ENCODE measurements at regions not wholly inside any gene's neighbourhood (a gene's known extent, or its start where the extent isn't known, plus 50 kb on each side); places are given as distances from the start of the nearest gene placed in this dataset.
A peak's percentile ranks its signal among the peaks of the same experiment; 100 is the strongest.

- no peak for DNase-seq
Measured at GRCh38 chr20:21575981-21576740, 62.3 kb upstream of the NKX2-2 start.

DNA sequence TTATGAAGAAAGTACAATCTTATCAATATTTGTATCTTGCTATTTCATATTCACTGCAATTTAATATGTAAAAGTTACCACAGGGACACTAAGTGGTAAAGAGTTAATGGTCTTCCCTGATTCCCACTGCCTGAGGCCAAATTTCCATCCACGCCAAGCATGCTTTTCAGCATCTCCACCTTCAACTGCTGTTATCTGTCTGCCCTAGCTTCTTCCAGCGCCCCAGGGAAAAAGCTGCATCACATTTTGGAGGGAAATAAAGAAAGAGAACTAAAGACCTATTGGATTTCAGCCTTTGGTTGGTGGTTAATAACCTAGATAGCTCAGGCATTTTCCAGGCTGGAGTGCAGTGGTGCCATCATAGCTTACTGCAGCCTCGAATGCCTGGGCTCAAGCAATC is 61.3 kb upstream of the NKX2-2 start:
- no peak for DNase-seq

DNA sequence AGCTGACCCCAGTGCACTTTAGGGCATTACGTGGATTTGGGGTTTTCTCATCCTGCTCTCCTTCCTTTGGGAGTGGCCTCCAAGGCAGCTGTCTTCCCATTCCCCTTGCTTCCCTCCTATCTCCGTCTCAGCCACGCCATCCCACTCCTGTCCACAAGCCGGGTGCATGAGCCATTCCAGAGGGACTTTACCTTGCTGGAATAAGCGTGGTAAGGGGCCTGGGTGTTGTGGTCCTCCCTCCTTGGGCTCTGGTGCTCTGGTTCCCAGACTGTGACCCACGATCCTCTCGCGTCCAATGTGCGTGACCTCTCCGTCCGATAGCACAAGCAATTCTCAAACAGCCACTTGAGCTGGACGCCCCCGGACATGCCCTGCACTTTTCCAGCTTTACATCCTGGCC is 60.6 kb upstream of the NKX2-2 start:
- DNase-seq: no peak

DNA sequence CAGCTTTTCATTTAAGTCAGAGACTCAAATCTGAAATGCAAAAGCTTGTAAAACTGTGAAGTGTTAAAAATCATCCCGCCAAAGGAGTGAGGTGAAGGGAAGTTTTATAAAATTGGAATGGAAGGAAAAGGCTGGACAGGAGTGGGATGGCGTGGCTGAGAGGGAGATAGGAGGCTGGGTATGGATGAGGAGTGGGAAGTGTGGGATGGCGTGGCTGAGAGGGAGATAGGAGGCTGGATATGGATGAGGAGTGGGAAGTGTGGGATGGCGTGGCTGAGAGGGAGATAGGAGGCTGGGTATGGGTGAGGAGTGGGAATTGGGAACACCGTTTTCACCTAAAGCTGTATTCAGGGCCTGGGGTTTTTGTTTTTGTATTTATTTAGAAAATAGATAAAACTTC is 59.4 kb upstream of the NKX2-2 start:
- no peak for DNase-seq

DNA sequence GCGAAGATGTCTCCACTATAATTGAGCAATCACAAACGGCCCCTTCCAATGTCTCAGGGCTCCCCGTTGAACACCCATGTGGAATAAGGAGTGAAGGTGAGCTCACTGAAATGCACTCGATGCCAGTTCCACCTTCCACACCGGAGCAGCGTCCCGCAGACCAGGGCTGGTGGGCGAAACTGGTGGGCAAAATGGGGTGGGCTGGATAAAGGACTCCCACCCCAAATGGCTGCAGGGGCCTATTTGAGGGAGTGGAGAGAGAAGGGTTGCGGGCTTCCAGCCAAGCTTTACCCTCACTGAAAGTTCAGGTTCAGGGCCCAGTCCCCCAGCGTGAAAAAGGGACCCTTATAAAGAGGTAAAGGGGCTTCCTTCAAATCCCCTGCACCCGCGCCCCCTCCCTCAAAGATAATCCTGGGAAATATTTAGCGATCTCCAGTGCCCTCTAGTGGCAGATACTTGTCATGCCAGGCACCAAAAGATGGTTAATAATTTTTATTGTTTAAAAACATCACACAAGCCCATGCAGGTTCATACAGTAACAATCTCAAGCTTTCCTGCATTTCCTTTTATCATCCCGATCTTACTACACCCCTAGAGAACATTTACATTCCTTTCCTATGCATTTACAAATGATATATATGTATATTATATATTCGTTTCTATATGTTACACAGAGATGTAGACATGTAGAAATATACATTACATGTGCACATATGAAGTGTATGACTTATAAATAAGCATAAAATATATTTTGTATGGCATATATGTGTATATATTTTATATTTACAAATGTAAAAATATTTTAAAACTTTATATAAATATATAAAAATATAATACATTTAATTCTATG is 58.2 kb upstream of the NKX2-2 start:
- DNase-seq: peak; percentile 33

DNA sequence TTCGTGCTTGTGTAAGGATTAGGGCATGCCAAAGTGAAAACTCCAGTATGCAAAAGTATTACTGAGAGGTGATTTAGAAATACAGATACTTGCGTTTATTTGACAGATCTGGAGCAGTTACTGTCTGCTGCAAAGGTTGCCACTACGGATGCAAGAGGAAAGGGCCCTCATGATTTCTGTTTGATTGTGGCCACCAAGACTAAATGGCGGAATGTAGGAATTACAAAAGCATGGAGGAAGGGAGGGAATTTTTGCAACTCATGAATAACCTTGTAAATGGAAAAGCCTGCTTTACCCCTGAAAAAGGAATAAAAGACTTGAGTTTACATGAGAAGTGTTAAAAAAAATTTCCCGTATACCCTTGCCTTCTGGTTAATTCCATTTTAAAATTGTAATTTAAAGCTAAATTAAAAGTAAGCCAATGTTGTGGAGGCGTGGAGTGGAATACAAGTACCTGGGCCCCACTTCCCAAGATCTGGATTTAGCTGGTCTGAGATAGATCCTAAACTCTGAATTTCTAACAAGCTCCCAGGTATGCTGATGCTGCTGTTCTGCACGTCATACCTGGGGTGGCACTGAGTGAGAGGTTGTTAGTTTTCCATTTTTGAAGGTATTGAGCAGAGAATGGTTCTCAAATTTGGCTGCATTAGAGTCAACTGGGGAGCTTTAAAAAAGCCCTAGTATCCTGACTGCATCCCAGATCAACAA is 56.6 kb upstream of the NKX2-2 start:
- no peak for DNase-seq

DNA sequence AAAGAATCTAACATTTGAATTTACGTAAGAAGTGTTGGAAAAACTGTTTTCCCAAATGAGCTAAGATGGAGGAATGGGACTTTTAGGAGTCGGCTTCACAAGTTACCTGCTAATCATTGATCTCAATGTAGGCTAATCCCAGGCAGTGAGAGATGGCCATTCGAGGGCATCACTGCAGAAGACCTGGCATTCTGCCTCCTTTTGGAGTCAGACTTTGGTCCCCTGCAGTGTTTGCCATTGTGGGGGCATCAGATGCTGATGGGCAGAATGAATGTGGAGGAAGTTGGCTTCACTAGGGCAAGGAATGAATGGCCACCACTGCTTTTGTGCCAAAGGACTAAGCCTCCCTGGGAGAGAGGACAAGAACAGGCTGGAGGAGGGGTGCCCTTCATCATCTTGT is 55.7 kb upstream of the NKX2-2 start:
- DNase-seq: no peak

GRCh38 chr20:21564127-21564773 is 50.4 kb upstream of the NKX2-2 start:
- DNase-seq: no peak

All from NCI-H1436 (cell line).